ENCODE measurements at regions not wholly inside any gene's neighbourhood (a gene's known extent, or its start where the extent isn't known, plus 50 kb on each side); places are given as distances from the start of the nearest gene placed in this dataset.

DNA sequence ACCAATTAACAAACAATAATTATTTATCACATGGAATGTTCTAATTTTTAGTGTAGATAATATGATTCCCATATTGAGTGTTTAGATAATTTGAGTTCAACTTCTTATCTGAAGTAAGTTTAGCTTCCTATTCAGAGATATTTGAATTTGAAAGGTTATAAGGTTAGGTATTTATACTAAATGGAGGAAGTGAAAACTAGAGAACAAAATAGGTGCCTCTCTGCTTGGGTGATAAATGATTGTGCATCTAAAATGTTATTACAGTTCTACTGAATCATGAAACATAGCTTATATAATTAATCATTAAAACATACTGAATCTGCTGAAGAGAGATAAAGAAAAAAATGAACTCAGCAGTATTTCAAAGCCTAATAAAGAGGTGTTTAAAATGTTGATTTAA lies 1174.3 kb downstream of the XPNPEP1 start:
- in situ Hi-C loops (cut with MboI; ENCODE audit: low sequenced_read_pairs) = no loop called here

DNA sequence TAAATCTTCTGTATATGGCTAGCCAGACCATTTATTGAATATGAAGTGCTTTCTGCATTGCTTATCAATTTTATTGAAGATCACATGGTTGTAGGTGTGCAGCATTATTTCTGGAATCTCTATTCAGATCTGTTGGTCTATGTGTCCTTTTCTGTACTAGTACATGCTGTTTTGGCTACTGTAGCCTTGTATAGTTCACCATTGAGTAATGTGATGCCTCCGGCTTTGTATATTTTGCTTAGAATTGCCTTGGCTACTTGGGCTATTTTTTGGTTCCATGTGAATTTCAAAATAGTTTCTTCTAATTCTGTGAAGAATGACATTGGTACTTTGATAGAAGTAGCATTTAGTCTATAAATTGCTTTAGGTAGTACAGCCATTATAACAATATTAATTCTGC lies 1187.2 kb downstream of the XPNPEP1 start:
- in situ Hi-C loops (cut with MboI; ENCODE audit: low sequenced_read_pairs) = no loop called here

DNA sequence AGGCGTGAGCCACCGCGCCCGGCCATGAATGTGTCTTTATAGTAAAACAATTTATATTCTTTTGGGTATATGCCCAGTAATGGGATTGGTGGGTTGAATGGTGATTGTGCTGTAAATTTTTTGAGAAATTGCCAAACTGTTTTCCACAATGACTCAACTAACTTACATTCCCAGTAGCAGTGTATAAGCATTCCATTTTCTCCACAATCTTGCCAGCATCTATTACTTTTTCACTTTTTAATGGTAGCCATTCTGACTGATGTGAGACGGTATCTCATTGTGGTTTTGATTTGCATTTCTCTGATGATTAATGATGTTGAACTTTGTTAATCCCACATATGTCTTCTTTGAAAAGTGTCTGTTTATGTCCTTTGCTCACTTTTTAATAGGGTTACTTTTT lies 1187.9 kb downstream of the XPNPEP1 start:
- in situ Hi-C loops (cut with MboI; ENCODE audit: low sequenced_read_pairs) = no loop called here

DNA sequence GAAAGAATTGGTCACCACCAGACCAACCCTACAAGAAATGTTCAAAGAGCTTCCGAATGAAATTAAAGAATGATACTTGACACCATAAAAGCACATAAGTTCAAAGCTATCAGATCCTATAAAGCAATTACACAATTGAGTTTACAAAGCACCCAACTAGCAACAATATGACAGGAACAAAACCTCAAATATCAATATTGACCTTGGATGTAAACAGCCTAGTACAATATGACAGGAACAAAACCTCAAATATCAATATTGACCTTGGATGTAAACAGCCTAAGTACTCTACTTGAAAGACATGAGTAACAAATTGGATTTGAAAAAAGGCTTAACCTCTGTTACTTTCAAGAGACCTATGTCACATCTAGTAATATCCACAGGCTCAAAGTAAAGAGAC lies 1201.4 kb downstream of the XPNPEP1 start:
- in situ Hi-C loops (cut with MboI; ENCODE audit: low sequenced_read_pairs) = no loop called here

DNA sequence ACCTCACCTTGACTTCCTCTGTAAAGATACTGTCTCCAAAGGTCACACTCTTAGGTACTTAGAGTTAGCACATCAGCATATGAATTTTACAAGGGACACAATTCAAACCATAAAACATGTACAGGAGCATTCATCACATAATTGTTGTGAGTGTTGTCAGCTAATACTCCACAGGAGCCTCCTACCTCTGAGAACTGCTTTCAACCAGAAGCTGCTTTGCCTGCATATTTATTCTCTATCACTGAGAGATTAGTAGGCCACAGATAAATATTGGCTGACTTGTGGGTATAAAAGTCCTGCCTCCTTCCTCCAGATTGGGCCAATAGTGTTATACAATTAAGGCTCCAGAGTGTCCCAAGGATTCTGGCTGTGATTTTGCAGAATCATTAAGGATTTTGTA lies 1207.0 kb downstream of the XPNPEP1 start:
- in situ Hi-C loops (cut with MboI; ENCODE audit: low sequenced_read_pairs) = no loop called here

GRCh38 chr10:108709927-108710722 lies 1213.2 kb downstream of the XPNPEP1 start:
- in situ Hi-C loops (cut with MboI; ENCODE audit: low sequenced_read_pairs) = no loop called here

DNA sequence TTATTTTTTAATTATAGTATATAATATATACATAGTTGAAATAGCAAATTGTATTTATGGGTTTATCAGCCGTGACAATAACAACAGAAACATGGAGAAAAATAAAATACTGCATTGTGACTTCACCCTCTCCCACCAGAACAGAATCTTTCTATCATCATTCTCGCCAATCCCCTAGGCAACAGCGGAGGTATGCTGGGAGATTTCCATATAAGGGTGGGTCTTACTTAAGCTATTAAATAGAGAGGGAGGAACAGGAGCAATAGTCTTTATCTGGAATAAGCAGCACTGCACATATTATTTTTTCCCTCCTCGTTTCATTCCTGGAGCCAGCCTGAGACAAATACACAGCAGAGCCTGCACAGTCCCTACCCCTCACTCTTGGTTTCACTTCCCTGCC lies 1214.9 kb downstream of the XPNPEP1 start:
- in situ Hi-C loops (cut with MboI; ENCODE audit: low sequenced_read_pairs) = no loop called here

DNA sequence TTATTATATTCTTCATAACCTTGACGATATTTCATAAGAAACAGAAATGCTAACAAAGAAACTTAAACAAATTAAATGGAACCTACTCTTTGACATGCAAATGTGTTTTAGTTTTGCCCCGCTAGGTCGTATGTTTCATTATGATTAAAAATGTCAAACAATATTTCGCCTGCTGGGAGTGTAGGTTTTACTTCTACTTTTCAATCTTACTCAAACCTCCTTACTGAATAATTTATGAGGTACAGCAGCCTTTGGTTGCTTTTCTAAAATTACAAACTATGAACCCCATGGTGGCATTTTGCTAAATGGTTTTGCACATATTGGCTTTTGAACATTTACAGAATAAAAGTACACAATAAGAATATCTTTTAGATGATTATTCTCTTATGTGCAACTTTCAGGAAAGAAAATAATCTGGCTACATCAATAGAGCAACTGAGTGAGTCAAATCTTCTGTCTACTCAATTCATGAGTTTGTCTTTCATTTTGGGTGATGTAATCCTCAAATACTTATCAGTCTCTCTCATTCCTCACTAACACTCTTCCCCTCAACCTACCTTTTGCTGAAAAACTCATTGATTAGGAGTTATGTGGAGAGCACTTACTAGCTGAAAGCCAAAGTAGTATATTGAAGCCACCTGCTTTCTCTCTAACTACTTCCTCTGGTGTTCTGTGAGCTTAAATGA lies 1226.4 kb downstream of the XPNPEP1 start:
- in situ Hi-C loops (cut with MboI; ENCODE audit: low sequenced_read_pairs) = no loop called here

- in situ Hi-C loops (cut with MboI; ENCODE audit: low sequenced_read_pairs) = no loop called here
Measured at GRCh38 chr10:108691126-108691525, 1232.2 kb downstream of the XPNPEP1 start.

DNA sequence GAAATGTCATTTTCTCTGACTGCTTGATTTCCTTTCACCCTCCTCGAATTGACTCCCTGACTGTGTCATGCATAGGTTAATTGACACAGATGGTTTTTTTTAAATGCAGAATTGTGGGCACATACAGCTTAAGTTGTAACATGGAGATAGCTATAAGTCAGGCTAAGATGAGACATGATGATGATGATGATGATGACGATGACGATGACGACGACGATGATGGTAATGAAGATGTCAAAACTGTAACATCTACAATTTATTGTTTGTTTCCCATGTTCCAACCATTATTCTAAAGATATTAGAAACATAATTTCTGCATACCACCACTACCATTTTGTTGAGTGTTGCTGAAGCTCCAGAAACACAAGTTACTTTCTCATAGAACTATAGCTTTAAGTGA lies 1232.8 kb downstream of the XPNPEP1 start:
- in situ Hi-C loops (cut with MboI; ENCODE audit: low sequenced_read_pairs) = no loop called here

GRCh38 chr10:108689891-108690290 lies 1233.4 kb downstream of the XPNPEP1 start:
- in situ Hi-C loops (cut with MboI; ENCODE audit: low sequenced_read_pairs) = no loop called here

- in situ Hi-C loops (cut with MboI; ENCODE audit: low sequenced_read_pairs) = no loop called here
Measured at GRCh38 chr10:108688314-108688713, 1235.0 kb downstream of the XPNPEP1 start.

DNA sequence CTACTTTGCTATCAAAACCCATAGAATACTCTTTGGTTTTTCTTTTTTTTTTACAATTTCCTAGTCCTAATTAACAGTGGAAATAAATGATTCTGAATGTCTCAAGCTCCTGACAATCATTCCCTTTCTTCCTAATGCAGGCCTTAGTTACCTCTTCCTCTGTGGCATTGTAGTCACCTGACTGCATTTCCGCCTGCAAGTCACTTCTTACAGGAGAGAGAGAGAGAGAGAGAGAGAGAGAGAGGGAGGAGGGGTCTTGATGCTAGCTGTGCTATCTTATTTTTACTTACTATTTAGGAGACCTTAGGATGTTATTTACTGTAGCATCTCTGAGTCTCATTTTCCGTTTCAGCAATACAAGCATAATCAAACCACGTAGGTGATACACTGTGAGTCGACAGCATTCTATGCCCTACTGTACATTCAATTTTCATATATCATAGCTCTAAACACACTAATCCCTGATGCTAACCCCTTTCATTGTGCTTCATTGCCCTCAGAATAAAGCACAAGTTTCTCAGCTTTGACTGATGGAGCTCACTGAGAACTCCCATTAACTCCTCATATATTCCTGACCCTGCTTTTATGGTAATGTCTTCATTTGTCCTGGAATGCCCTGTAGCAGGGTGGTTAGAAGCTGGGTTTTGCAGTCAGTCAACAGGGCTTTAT lies 1237.3 kb downstream of the XPNPEP1 start:
- in situ Hi-C loops (cut with MboI; ENCODE audit: low sequenced_read_pairs) = no loop called here

DNA sequence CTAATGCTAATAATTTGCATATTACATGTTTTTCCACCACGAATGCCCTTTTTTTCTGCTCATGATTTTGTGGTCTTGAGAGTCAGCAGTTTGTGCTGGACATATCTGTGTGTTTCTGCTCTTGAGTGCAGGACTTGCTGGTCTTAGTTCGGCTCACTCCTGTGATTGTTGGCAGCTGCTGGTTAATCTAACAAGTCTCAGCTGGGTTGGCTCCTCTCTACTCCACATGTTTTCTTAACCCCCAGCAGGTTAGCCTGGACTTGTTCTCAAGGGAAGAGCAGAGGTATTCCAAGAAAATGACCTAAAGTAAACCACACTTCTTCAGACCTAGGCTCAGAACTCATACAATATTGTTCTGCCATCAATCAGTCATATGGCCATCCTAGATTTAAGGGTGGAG lies 1238.9 kb downstream of the XPNPEP1 start:
- in situ Hi-C loops (cut with MboI; ENCODE audit: low sequenced_read_pairs) = no loop called here

- in situ Hi-C loops (cut with MboI; ENCODE audit: low sequenced_read_pairs) = no loop called here
Measured at GRCh38 chr10:108673741-108674140, 1249.6 kb downstream of the XPNPEP1 start.

DNA sequence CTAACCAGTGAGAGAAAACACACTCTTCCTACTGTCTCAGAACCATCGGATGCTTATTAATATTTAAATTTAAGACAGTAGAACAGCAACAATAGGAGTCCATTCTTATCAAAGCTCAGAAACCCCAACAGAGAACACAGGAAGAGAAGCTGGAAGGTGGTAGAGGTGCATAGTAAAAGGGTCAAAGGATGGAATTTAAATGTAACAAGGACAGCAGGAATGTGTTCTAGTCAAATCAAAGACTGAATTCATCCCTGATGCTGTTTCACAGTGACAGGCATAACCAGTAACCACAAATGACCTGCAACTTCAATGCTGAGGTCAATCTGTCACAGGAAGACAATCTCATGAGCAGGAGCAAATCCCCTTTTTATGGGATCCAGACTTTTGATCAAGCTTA lies 1259.7 kb downstream of the XPNPEP1 start:
- in situ Hi-C loops (cut with MboI; ENCODE audit: low sequenced_read_pairs) = no loop called here

- in situ Hi-C loops (cut with MboI; ENCODE audit: low sequenced_read_pairs) = no loop called here
Measured at GRCh38 chr10:108662975-108663374, 1260.3 kb downstream of the XPNPEP1 start.

- in situ Hi-C loops (cut with MboI; ENCODE audit: low sequenced_read_pairs) = no loop called here
Measured at GRCh38 chr10:108655057-108655456, 1268.3 kb downstream of the XPNPEP1 start.

DNA sequence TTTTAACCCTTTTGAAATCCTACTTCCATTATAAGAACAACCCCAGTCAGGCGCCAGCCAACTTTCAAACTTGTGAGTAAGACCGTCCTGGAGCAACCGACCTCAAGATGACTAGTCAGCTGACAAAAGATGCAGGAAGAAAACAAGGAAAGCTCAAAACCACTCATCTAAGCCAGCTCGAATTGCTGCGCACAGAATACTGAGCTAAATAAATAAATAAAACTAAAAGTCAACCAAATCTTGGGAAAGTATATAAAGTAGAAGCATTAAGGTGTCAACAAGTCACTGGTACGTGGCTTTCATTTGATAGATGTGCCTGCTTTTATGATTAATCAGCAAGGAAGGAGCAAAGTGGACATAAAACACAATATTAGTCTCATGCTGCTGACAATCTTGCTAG lies 1269.8 kb downstream of the XPNPEP1 start:
- in situ Hi-C loops (cut with MboI; ENCODE audit: low sequenced_read_pairs) = no loop called here

- in situ Hi-C loops (cut with MboI; ENCODE audit: low sequenced_read_pairs) = no loop called here
Measured at GRCh38 chr10:108639010-108639409, 1284.3 kb downstream of the XPNPEP1 start.

- in situ Hi-C loops (cut with MboI; ENCODE audit: low sequenced_read_pairs) = no loop called here
Measured at GRCh38 chr10:108638225-108638624, 1285.1 kb downstream of the XPNPEP1 start.

DNA sequence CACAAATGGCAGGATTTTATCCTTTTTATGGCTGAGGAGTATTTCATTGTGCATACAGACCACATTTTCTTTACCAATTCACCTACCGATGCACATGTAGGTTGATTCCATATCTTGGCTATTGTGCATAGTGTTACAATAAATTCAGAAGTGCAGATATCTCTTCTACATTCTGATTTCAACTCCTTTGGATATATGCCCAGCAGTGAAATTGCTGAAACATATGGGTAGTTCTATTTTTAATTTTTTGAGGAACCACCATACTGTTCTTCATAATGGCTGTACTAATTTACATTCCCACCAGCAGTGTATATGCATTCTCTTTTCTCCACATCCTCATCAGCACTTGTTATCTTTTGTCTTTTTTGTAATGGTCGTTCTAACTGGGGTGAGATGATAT lies 1290.3 kb downstream of the XPNPEP1 start:
- in situ Hi-C loops (cut with MboI; ENCODE audit: low sequenced_read_pairs) = no loop called here

Measured in HL-60/S4 treated with phorbol 12-myristate 13-acetate at 8.2 ng/mL for 4 days and 3 days (cell line).